ENCODE measurements at regions not wholly inside any gene's neighbourhood (a gene's known extent, or its start where the extent isn't known, plus 50 kb on each side); places are given as distances from the start of the nearest gene placed in this dataset.
A peak's percentile ranks its signal among the peaks of the same experiment; 100 is the strongest.

DNA sequence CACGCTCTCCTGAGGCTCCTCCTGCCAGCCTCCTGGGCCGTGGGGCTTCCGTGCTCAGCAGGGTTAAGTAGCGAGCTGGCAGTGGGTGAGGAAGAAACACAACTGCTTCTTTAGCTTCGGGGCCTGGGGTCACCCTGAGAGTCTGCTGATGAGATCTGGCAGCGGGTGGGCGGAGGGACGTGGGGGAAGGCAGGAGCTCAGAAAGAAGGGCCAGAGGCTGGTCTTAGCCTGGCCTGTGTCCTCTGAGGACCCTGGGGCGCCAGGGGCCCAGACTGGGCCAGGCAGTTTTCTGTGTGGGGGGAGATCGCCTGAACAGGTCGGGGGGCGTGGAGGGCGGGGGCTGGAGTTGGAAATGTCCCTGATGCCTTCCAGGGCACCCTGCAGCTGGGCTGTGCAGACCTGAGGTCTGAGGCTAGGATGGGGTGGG lies 97.8 kb upstream of the GSE1 start (continued):
- TF ChIP-seq, protein P1, sequence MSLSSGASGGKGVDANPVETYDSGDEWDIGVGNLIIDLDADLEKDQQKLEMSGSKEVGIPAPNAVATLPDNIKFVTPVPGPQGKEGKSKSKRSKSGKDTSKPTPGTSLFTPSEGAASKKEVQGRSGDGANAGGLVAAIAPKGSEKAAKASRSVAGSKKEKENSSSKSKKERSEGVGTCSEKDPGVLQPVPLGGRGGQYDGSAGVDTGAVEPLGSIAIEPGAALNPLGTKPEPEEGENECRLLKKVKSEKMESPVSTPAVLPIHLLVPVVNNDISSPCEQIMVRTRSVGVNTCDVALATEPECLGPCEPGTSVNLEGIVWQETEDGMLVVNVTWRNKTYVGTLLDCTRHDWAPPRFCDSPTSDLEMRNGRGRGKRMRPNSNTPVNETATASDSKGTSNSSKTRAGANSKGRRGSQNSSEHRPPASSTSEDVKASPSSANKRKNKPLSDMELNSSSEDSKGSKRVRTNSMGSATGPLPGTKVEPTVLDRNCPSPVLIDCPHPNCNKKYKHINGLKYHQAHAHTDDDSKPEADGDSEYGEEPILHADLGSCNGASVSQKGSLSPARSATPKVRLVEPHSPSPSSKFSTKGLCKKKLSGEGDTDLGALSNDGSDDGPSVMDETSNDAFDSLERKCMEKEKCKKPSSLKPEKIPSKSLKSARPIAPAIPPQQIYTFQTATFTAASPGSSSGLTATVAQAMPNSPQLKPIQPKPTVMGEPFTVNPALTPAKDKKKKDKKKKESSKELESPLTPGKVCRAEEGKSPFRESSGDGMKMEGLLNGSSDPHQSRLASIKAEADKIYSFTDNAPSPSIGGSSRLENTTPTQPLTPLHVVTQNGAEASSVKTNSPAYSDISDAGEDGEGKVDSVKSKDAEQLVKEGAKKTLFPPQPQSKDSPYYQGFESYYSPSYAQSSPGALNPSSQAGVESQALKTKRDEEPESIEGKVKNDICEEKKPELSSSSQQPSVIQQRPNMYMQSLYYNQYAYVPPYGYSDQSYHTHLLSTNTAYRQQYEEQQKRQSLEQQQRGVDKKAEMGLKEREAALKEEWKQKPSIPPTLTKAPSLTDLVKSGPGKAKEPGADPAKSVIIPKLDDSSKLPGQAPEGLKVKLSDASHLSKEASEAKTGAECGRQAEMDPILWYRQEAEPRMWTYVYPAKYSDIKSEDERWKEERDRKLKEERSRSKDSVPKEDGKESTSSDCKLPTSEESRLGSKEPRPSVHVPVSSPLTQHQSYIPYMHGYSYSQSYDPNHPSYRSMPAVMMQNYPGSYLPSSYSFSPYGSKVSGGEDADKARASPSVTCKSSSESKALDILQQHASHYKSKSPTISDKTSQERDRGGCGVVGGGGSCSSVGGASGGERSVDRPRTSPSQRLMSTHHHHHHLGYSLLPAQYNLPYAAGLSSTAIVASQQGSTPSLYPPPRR (CRISPR knock-in tag; IDR thresholded peaks at IDR 0.05; ENCODE audit: borderline replicate concordance) = peak; percentile 11; the same call in 1 of the 2 replicates
- TF ChIP-seq KLF15 (CRISPR knock-in tag; IDR thresholded peaks at IDR 0.05; ENCODE audit: borderline replicate concordance) = no peak
- TF ChIP-seq FOXJ3 (CRISPR knock-in tag; IDR thresholded peaks at IDR 0.05; ENCODE audit: borderline replicate concordance) = peak; percentile 65; the same call in 1 of the 2 replicates
- TF ChIP-seq PAX8 (CRISPR knock-in tag; IDR thresholded peaks at IDR 0.05; ENCODE audit: borderline replicate concordance) = no peak
- TF ChIP-seq POLR2G (IDR thresholded peaks at IDR 0.05; ENCODE audit: low read depth, low read length) = peak; percentile 2; the same call in 1 of the 2 replicates
- TF ChIP-seq, protein P2, sequence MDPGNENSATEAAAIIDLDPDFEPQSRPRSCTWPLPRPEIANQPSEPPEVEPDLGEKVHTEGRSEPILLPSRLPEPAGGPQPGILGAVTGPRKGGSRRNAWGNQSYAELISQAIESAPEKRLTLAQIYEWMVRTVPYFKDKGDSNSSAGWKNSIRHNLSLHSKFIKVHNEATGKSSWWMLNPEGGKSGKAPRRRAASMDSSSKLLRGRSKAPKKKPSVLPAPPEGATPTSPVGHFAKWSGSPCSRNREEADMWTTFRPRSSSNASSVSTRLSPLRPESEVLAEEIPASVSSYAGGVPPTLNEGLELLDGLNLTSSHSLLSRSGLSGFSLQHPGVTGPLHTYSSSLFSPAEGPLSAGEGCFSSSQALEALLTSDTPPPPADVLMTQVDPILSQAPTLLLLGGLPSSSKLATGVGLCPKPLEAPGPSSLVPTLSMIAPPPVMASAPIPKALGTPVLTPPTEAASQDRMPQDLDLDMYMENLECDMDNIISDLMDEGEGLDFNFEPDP (CRISPR knock-in tag; conservative IDR thresholded peaks at IDR 0.05) = no peak
- no peak for TF ChIP-seq ATF7-NPFF (CRISPR knock-in tag; IDR thresholded peaks at IDR 0.05; ENCODE audit: low read depth)
- TF ChIP-seq ZNF614 (CRISPR knock-in tag; IDR thresholded peaks at IDR 0.05; ENCODE audit: borderline replicate concordance) = no peak
- no peak for TF ChIP-seq SIN3B (IDR thresholded peaks at IDR 0.05; ENCODE audit: low read length)
- TF ChIP-seq ZNF572 (CRISPR knock-in tag; IDR thresholded peaks at IDR 0.05) = no peak
- TF ChIP-seq ZNF816 (CRISPR knock-in tag; IDR thresholded peaks at IDR 0.05; ENCODE audit: borderline replicate concordance) = peak; percentile 3; the same call in 1 of the 2 replicates
- TF ChIP-seq ZNF10 (CRISPR knock-in tag; IDR thresholded peaks at IDR 0.05; ENCODE audit: borderline replicate concordance, low read depth) = no peak
- no peak for TF ChIP-seq ZNF383 (CRISPR knock-in tag; IDR thresholded peaks at IDR 0.05; ENCODE audit: borderline replicate concordance)
- no peak for TF ChIP-seq FOXP1 (IDR thresholded peaks at IDR 0.05)
- no peak for TF ChIP-seq FOXP1 (CRISPR knock-in tag; IDR thresholded peaks at IDR 0.05)
- 0 out of 2 replicates have a peak, but pooled peaks have one; percentile 8 for TF ChIP-seq ZNF607 (CRISPR knock-in tag; IDR thresholded peaks at IDR 0.05; ENCODE audit: borderline replicate concordance)
- TF ChIP-seq AHR (CRISPR knock-in tag; IDR thresholded peaks at IDR 0.05) = 0 out of 2 replicates have a peak, but pooled peaks have one; percentile 14
- 0 out of 2 replicates have a peak, but pooled peaks have one; percentile 10 for TF ChIP-seq KLF12 (CRISPR knock-in tag; IDR thresholded peaks at IDR 0.05; ENCODE audit: borderline replicate concordance)
- no peak for TF ChIP-seq EED (CRISPR knock-in tag; IDR thresholded peaks at IDR 0.05)
- TF ChIP-seq, protein P3, sequence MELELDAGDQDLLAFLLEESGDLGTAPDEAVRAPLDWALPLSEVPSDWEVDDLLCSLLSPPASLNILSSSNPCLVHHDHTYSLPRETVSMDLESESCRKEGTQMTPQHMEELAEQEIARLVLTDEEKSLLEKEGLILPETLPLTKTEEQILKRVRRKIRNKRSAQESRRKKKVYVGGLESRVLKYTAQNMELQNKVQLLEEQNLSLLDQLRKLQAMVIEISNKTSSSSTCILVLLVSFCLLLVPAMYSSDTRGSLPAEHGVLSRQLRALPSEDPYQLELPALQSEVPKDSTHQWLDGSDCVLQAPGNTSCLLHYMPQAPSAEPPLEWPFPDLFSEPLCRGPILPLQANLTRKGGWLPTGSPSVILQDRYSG (CRISPR knock-in tag; IDR thresholded peaks at IDR 0.05) = 0 out of 2 replicates have a peak, but pooled peaks have one; percentile 68
- TF ChIP-seq ZNF343 (CRISPR knock-in tag; IDR thresholded peaks at IDR 0.05) = no peak
- no peak for TF ChIP-seq CC2D1A (CRISPR knock-in tag; IDR thresholded peaks at IDR 0.05)
- TF ChIP-seq RFX1 (IDR thresholded peaks at IDR 0.05) = no peak
- peak; percentile 15; the same call in 1 of the 2 replicates for TF ChIP-seq ZBTB20 (CRISPR knock-in tag; IDR thresholded peaks at IDR 0.05; ENCODE audit: borderline replicate concordance, low read depth)
- TF ChIP-seq FOXK1 (CRISPR knock-in tag; IDR thresholded peaks at IDR 0.05; ENCODE audit: borderline replicate concordance, low read depth) = no peak; the same call in 1 of the 2 replicates
- 0 out of 2 replicates have a peak, but pooled peaks have one; percentile 36 for TF ChIP-seq ZNF446 (CRISPR knock-in tag; IDR thresholded peaks at IDR 0.05)
